ENCODE measurements at regions not wholly inside any gene's neighbourhood (a gene's known extent, or its start where the extent isn't known, plus 50 kb on each side); places are given as distances from the start of the nearest gene placed in this dataset.

- Histone ChIP-seq H3K4me2 (ENCODE audit: control insufficient read depth, insufficient read depth) (no peak overlapping the region), H3K9me3 (replicated peaks; ENCODE audit: control insufficient read depth, insufficient read depth, low read length) (no peaks in the 10 kb centered on the region), H3K27ac (ENCODE audit: control insufficient read depth, insufficient read depth) (no peak overlapping the region), H3K4me3 (no peak overlapping the region), H3K9ac (ENCODE audit: control insufficient read depth, insufficient read depth, low read length) (no peak overlapping the region), H3K79me2 (ENCODE audit: control insufficient read depth, insufficient read depth, low read length) (no peaks in the 10 kb centered on the region), H3K36me3 (ENCODE audit: control insufficient read depth in 2 of 2, insufficient read depth in 2 of 2, low read length in 1 of 2) (no peaks in the 10 kb centered on the region), H4K20me1 (ENCODE audit: control insufficient read depth, insufficient read depth) (no peaks in the 10 kb centered on the region), H2AFZ (ENCODE audit: control insufficient read depth, low read depth, low read length) (no peak overlapping the region), H3K27me3 (replicated peaks in 1 of 2; ENCODE audit: control insufficient read depth in 2 of 2, insufficient read depth in 2 of 2, low read length in 1 of 2) (no peaks in the 10 kb centered on the region), H3K4me1 (ENCODE audit: control insufficient read depth, insufficient read depth, low read length) (no peaks in the 10 kb centered on the region)
- no peak for DNase-seq (ENCODE audit: low read depth, low spot score)
- SMC1A ChIA-PET (ENCODE audit: uncharacterized antibody, unreplicated experiment), result no interaction called here
- in situ Hi-C loops (cut with MboI) (no loop called here), intact Hi-C loops (cut with micrococcal nuclease; ENCODE audit: unreplicated experiment) (no loop called here)
- TF ChIP-seq E2F8 (IDR thresholded peaks at IDR 0.05; ENCODE audit: low read depth, partially characterized antibody) (no peak), ZNF24 (IDR thresholded peaks at IDR 0.05) (no peak), ATF7 (IDR thresholded peaks at IDR 0.05; ENCODE audit: low read depth) (no peak), ZBED1 (IDR thresholded peaks at IDR 0.05; ENCODE audit: borderline replicate concordance) (no peak), SIN3A (IDR thresholded peaks at IDR 0.05; ENCODE audit: low read depth, low read length) (no peak), RB1 (IDR thresholded peaks at IDR 0.05; ENCODE audit: borderline replicate concordance) (no peak), RELA (IDR thresholded peaks at IDR 0.05; ENCODE audit: borderline replicate concordance, partially characterized antibody) (no peak), RAD51 (IDR thresholded peaks at IDR 0.05) (no peak), ZBTB11 (CRISPR knock-in tag; IDR thresholded peaks at IDR 0.05) (no peak)
- TF ChIP-seq, protein P1, sequence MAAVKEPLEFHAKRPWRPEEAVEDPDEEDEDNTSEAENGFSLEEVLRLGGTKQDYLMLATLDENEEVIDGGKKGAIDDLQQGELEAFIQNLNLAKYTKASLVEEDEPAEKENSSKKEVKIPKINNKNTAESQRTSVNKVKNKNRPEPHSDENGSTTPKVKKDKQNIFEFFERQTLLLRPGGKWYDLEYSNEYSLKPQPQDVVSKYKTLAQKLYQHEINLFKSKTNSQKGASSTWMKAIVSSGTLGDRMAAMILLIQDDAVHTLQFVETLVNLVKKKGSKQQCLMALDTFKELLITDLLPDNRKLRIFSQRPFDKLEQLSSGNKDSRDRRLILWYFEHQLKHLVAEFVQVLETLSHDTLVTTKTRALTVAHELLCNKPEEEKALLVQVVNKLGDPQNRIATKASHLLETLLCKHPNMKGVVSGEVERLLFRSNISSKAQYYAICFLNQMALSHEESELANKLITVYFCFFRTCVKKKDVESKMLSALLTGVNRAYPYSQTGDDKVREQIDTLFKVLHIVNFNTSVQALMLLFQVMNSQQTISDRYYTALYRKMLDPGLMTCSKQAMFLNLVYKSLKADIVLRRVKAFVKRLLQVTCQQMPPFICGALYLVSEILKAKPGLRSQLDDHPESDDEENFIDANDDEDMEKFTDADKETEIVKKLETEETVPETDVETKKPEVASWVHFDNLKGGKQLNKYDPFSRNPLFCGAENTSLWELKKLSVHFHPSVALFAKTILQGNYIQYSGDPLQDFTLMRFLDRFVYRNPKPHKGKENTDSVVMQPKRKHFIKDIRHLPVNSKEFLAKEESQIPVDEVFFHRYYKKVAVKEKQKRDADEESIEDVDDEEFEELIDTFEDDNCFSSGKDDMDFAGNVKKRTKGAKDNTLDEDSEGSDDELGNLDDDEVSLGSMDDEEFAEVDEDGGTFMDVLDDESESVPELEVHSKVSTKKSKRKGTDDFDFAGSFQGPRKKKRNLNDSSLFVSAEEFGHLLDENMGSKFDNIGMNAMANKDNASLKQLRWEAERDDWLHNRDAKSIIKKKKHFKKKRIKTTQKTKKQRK (IDR thresholded peaks at IDR 0.05; ENCODE audit: low read depth, low read length), result no peak
- TF ChIP-seq, protein P2, sequence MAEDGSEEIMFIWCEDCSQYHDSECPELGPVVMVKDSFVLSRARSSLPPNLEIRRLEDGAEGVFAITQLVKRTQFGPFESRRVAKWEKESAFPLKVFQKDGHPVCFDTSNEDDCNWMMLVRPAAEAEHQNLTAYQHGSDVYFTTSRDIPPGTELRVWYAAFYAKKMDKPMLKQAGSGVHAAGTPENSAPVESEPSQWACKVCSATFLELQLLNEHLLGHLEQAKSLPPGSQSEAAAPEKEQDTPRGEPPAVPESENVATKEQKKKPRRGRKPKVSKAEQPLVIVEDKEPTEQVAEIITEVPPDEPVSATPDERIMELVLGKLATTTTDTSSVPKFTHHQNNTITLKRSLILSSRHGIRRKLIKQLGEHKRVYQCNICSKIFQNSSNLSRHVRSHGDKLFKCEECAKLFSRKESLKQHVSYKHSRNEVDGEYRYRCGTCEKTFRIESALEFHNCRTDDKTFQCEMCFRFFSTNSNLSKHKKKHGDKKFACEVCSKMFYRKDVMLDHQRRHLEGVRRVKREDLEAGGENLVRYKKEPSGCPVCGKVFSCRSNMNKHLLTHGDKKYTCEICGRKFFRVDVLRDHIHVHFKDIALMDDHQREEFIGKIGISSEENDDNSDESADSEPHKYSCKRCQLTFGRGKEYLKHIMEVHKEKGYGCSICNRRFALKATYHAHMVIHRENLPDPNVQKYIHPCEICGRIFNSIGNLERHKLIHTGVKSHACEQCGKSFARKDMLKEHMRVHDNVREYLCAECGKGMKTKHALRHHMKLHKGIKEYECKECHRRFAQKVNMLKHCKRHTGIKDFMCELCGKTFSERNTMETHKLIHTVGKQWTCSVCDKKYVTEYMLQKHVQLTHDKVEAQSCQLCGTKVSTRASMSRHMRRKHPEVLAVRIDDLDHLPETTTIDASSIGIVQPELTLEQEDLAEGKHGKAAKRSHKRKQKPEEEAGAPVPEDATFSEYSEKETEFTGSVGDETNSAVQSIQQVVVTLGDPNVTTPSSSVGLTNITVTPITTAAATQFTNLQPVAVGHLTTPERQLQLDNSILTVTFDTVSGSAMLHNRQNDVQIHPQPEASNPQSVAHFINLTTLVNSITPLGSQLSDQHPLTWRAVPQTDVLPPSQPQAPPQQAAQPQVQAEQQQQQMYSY (CRISPR knock-in tag; IDR thresholded peaks at IDR 0.05), result no peak
- POLR2A ChIA-PET, result no interaction called here
- ATAC-seq, result no peak
- FAIRE-seq, result no peak
- CTCF ChIA-PET, result no interaction called here
- BruUV-seq (replicated peaks), result no TSS peak
- RAD21 ChIA-PET (ENCODE audit: unreplicated experiment), result no interaction called here
- 64% methylated on average over 4 of the region's 4 CpGs for WGBS (ENCODE audit: insufficient coverage, insufficient replicate concordance, low lambda C conversion rate, missing lambda C conversion rate)
Measured at GRCh38 chr3:73927203-73927570, 302.4 kb upstream of the PDZRN3 start.

Data from GM12878 (cell line).